ENCODE measurements at regions not wholly inside any gene's neighbourhood (a gene's known extent, or its start where the extent isn't known, plus 50 kb on each side); places are given as distances from the start of the nearest gene placed in this dataset.

GRCh38 chr2:220005362-220005761, 377.9 kb downstream of the SLC4A3 start:
- ChIA-PET POLR2A (no interaction called here), CTCF (interaction anchor here (2.4 kb wide), 1 partner anchor 7 kb away, joined by 12 read pairs; no protein-coding TSS in a partner anchor)
- no peaks in the 10 kb centered on the region for H3K9me3 ChIP-seq (ENCODE audit: control insufficient read depth, insufficient read depth, low read depth, low read length)
- no peak for TF ChIP-seq ZNF704 (tag by site-specific recombination; IDR thresholded peaks at IDR 0.05)
- no peak for TF ChIP-seq GLIS1 (tag by site-specific recombination; IDR thresholded peaks at IDR 0.05)
- no peak for TF ChIP-seq OSR2 (tag by site-specific recombination; IDR thresholded peaks at IDR 0.05)
- TF ChIP-seq AEBP2 (tag by site-specific recombination; IDR thresholded peaks at IDR 0.05; ENCODE audit: borderline replicate concordance): no peak
- TF ChIP-seq ZNF174 (tag by site-specific recombination; IDR thresholded peaks at IDR 0.05): no peak
- no peak for TF ChIP-seq ZNF274 (IDR thresholded peaks at IDR 0.05; ENCODE audit: low read length)
- no peak for TF ChIP-seq ZNF274 (tag by site-specific recombination; IDR thresholded peaks at IDR 0.05; ENCODE audit: borderline replicate concordance)
- no peak for TF ChIP-seq ZFP69B (tag by site-specific recombination; IDR thresholded peaks at IDR 0.05)
- no peak for TF ChIP-seq ZNF692 (tag by site-specific recombination; IDR thresholded peaks at IDR 0.05)
- TF ChIP-seq KLF8 (tag by site-specific recombination; IDR thresholded peaks at IDR 0.05): no peak
- no peak for TF ChIP-seq ZNF184 (tag by site-specific recombination; IDR thresholded peaks at IDR 0.05)
- no peak for TF ChIP-seq HOXA7 (CRISPR knock-in tag; IDR thresholded peaks at IDR 0.05; ENCODE audit: borderline replicate concordance)
- no peak for TF ChIP-seq ZNF791 (tag by site-specific recombination; IDR thresholded peaks at IDR 0.05)
- no peak for TF ChIP-seq ZNF658 (tag by site-specific recombination; IDR thresholded peaks at IDR 0.05)
- TF ChIP-seq OVOL3 (tag by site-specific recombination; IDR thresholded peaks at IDR 0.05): no peak
- TF ChIP-seq ZSCAN30 (tag by site-specific recombination; IDR thresholded peaks at IDR 0.05): no peak
- no peaks in the 10 kb centered on the region for H3K36me3 ChIP-seq (ENCODE audit: control insufficient read depth in 2 of 2, insufficient read depth in 1 of 2, low read length in 2 of 2)
- H3K4me3 ChIP-seq (ENCODE audit: low read depth, low read length): no peak overlapping the region
- H3K4me1 ChIP-seq (ENCODE audit: control insufficient read depth, insufficient read depth, low read length): no peaks in the 10 kb centered on the region
- H3K27ac ChIP-seq (ENCODE audit: extremely low read depth, low read depth, low read length): no peak overlapping the region

GRCh38 chr2:220006152-220006621, 378.8 kb downstream of the SLC4A3 start:
- Histone ChIP-seq H3K9me3 (ENCODE audit: control insufficient read depth, insufficient read depth, low read depth, low read length) (no peaks in the 10 kb centered on the region), H3K36me3 (ENCODE audit: control insufficient read depth in 2 of 2, insufficient read depth in 1 of 2, low read length in 2 of 2) (no peaks in the 10 kb centered on the region), H3K4me1 (ENCODE audit: control insufficient read depth, insufficient read depth, low read length) (no peaks in the 10 kb centered on the region), H3K27ac (ENCODE audit: extremely low read depth, low read depth, low read length) (no peak overlapping the region), H3K4me3 (ENCODE audit: low read depth, low read length) (no peak overlapping the region)
- ChIA-PET POLR2A (no interaction called here), CTCF (interaction anchor here (0.6 to 2.4 kb wide), 2 partner anchors 8 to 36 kb away, joined by 3 to 12 read pairs; no protein-coding TSS in a partner anchor)
- TF ChIP-seq SP2 (tag by site-specific recombination; IDR thresholded peaks at IDR 0.05) (no peak), ZNF777 (tag by site-specific recombination; IDR thresholded peaks at IDR 0.05; ENCODE audit: borderline replicate concordance) (no peak), ZNF660 (tag by site-specific recombination; IDR thresholded peaks at IDR 0.05) (no peak), BCL11A (tag by site-specific recombination; IDR thresholded peaks at IDR 0.05; ENCODE audit: low read depth) (no peak), ZFHX2 (tag by site-specific recombination; conservative IDR thresholded peaks at IDR 0.05) (no peak), ZNF426 (tag by site-specific recombination; IDR thresholded peaks at IDR 0.05) (no peak), PRDM2 (tag by site-specific recombination; IDR thresholded peaks at IDR 0.05; ENCODE audit: borderline replicate concordance) (no peak), ZNF76 (tag by site-specific recombination; IDR thresholded peaks at IDR 0.05; ENCODE audit: borderline replicate concordance, low read depth) (no peak), SP7 (tag by site-specific recombination; IDR thresholded peaks at IDR 0.05) (no peak), ZNF362 (tag by site-specific recombination; IDR thresholded peaks at IDR 0.05) (no peak)
